ENCODE measurements at regions not wholly inside any gene's neighbourhood (a gene's known extent, or its start where the extent isn't known, plus 50 kb on each side); places are given as distances from the start of the nearest gene placed in this dataset.
A peak's percentile ranks its signal among the peaks of the same experiment; 100 is the strongest.
"Not testable (repeated sequence)": the region's sequence is repeated elsewhere in the genome, so short reads cannot be mapped to it uniquely, and the experiment has no call there.

GRCh38 chr2:49611796-49612195 is 457.5 kb upstream of the FSHR start:
- DNase-seq (ENCODE audit: low read depth, low spot score); in situ Hi-C loops (cut with HindIII; ENCODE audit: low pct_unique_long_range_greater_than_20kb, low sequenced_read_pairs): not testable (repeated sequence)

- in situ Hi-C loops (cut with HindIII; ENCODE audit: low pct_unique_long_range_greater_than_20kb, low sequenced_read_pairs), result no loop called here
- DNase-seq (ENCODE audit: low read depth, low spot score), result no peak
Observed at GRCh38 chr2:49600524-49600923, 446.2 kb upstream of the FSHR start.

GRCh38 chr2:49598231-49598630 is 443.9 kb upstream of the FSHR start:
- no peak for DNase-seq (ENCODE audit: low read depth, low spot score)
- in situ Hi-C loops (cut with HindIII; ENCODE audit: low pct_unique_long_range_greater_than_20kb, low sequenced_read_pairs), result no loop called here

GRCh38 chr2:49585921-49586320 is 431.6 kb upstream of the FSHR start:
- no peak for DNase-seq (ENCODE audit: low read depth, low spot score)
- in situ Hi-C loops (cut with HindIII; ENCODE audit: low pct_unique_long_range_greater_than_20kb, low sequenced_read_pairs), result no loop called here

- in situ Hi-C loops (cut with HindIII; ENCODE audit: low pct_unique_long_range_greater_than_20kb, low sequenced_read_pairs), result no loop called here
- no peak for DNase-seq (ENCODE audit: low read depth, low spot score)
Observed at GRCh38 chr2:49582946-49583345, 428.6 kb upstream of the FSHR start.

- DNase-seq (ENCODE audit: low read depth, low spot score), result no peak
- in situ Hi-C loops (cut with HindIII; ENCODE audit: low pct_unique_long_range_greater_than_20kb, low sequenced_read_pairs), result no loop called here
Observed at GRCh38 chr2:49577041-49577440, 422.7 kb upstream of the FSHR start.

GRCh38 chr2:49569176-49569575 is 414.9 kb upstream of the FSHR start:
- in situ Hi-C loops (cut with HindIII; ENCODE audit: low pct_unique_long_range_greater_than_20kb, low sequenced_read_pairs), result no loop called here

GRCh38 chr2:49567811-49568600 is 413.7 kb upstream of the FSHR start:
- in situ Hi-C loops (cut with HindIII; ENCODE audit: low pct_unique_long_range_greater_than_20kb, low sequenced_read_pairs), result no loop called here
- DNase-seq (ENCODE audit: low read depth, low spot score), result no peak

More at GRCh38 chr2:49569176-49569575, 414.9 kb upstream of the FSHR start:
- no peak for DNase-seq (ENCODE audit: low read depth, low spot score)

- in situ Hi-C loops (cut with HindIII; ENCODE audit: low pct_unique_long_range_greater_than_20kb, low sequenced_read_pairs), result no loop called here
- no peak for DNase-seq (ENCODE audit: low read depth, low spot score)
Observed at GRCh38 chr2:49567021-49567420, 412.7 kb upstream of the FSHR start.

GRCh38 chr2:49553658-49554057 is 399.3 kb upstream of the FSHR start:
- in situ Hi-C loops (cut with HindIII; ENCODE audit: low pct_unique_long_range_greater_than_20kb, low sequenced_read_pairs), result no loop called here
- DNase-seq (ENCODE audit: low read depth, low spot score), result no peak

GRCh38 chr2:49532702-49533101 is 378.4 kb upstream of the FSHR start:
- DNase-seq (ENCODE audit: low read depth, low spot score), result no peak
- in situ Hi-C loops (cut with HindIII; ENCODE audit: low pct_unique_long_range_greater_than_20kb, low sequenced_read_pairs), result no loop called here

- in situ Hi-C loops (cut with HindIII; ENCODE audit: low pct_unique_long_range_greater_than_20kb, low sequenced_read_pairs), result no loop called here
- no peak for DNase-seq (ENCODE audit: low read depth, low spot score)
Observed at GRCh38 chr2:49515996-49516782, 361.9 kb upstream of the FSHR start.

- no peak for DNase-seq (ENCODE audit: low read depth, low spot score)
- in situ Hi-C loops (cut with HindIII; ENCODE audit: low pct_unique_long_range_greater_than_20kb, low sequenced_read_pairs), result no loop called here
Observed at GRCh38 chr2:49514201-49514600, 359.9 kb upstream of the FSHR start.

- in situ Hi-C loops (cut with HindIII; ENCODE audit: low pct_unique_long_range_greater_than_20kb, low sequenced_read_pairs), result no loop called here
- DNase-seq (ENCODE audit: low read depth, low spot score), result peak; percentile 83
Observed at GRCh38 chr2:49490710-49491109, 336.4 kb upstream of the FSHR start.

- in situ Hi-C loops (cut with HindIII; ENCODE audit: low pct_unique_long_range_greater_than_20kb, low sequenced_read_pairs), result no loop called here
Observed at GRCh38 chr2:49487139-49487538, 332.8 kb upstream of the FSHR start.

GRCh38 chr2:49480520-49480919 is 326.2 kb upstream of the FSHR start:
- no peak for DNase-seq (ENCODE audit: low read depth, low spot score)
- in situ Hi-C loops (cut with HindIII; ENCODE audit: low pct_unique_long_range_greater_than_20kb, low sequenced_read_pairs), result no loop called here

More at GRCh38 chr2:49487139-49487538, 332.8 kb upstream of the FSHR start:
- no peak for DNase-seq (ENCODE audit: low read depth, low spot score)

GRCh38 chr2:49465157-49465831 is 311.0 kb upstream of the FSHR start:
- in situ Hi-C loops (cut with HindIII; ENCODE audit: low pct_unique_long_range_greater_than_20kb, low sequenced_read_pairs), result no loop called here
- no peak for DNase-seq (ENCODE audit: low read depth, low spot score)

- in situ Hi-C loops (cut with HindIII; ENCODE audit: low pct_unique_long_range_greater_than_20kb, low sequenced_read_pairs), result no loop called here
- DNase-seq (ENCODE audit: low read depth, low spot score), result peak; percentile 37
Observed at GRCh38 chr2:49459314-49459993, 305.1 kb upstream of the FSHR start.
